ENCODE measurements at regions not wholly inside any gene's neighbourhood (a gene's known extent, or its start where the extent isn't known, plus 50 kb on each side); places are given as distances from the start of the nearest gene placed in this dataset.

GRCh38 chr5:124908581-124909451 lies 162.4 kb upstream of the ZNF608 start:
- TF ChIP-seq POLR2AphosphoS5 (IDR thresholded peaks at IDR 0.05): no peak
- TF ChIP-seq, protein P1, sequence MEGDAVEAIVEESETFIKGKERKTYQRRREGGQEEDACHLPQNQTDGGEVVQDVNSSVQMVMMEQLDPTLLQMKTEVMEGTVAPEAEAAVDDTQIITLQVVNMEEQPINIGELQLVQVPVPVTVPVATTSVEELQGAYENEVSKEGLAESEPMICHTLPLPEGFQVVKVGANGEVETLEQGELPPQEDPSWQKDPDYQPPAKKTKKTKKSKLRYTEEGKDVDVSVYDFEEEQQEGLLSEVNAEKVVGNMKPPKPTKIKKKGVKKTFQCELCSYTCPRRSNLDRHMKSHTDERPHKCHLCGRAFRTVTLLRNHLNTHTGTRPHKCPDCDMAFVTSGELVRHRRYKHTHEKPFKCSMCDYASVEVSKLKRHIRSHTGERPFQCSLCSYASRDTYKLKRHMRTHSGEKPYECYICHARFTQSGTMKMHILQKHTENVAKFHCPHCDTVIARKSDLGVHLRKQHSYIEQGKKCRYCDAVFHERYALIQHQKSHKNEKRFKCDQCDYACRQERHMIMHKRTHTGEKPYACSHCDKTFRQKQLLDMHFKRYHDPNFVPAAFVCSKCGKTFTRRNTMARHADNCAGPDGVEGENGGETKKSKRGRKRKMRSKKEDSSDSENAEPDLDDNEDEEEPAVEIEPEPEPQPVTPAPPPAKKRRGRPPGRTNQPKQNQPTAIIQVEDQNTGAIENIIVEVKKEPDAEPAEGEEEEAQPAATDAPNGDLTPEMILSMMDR (IDR thresholded peaks at IDR 0.05): no peak
- no peak for TF ChIP-seq POLR2A (IDR thresholded peaks at IDR 0.05)

Measured in suprapubic skin (tissue), 4 donors.